H1 (cell line): ENCODE measurements at regions not wholly inside any gene's neighbourhood (a gene's known extent, or its start where the extent isn't known, plus 50 kb on each side); places are given as distances from the start of the nearest gene placed in this dataset.

Experiments
- CHD7 ChIP-seq: fragments of 300-600 bp; sonication (generic); IDR thresholded peaks from 2 replicates; pipeline ENCODE4 v1.7.1; 2012; ENCODE audit warnings: low read length, moderate library complexity, mild to moderate bottlenecking, inconsistent platforms; ENCODE audit not compliant: insufficient replicate concordance
- E2F6 ChIP-seq: IDR thresholded peaks from 2 replicates; pipeline ENCODE4 v1.6.1; 2012; ENCODE audit warnings: inconsistent platforms
- JUND ChIP-seq: IDR thresholded peaks from 2 replicates; pipeline ENCODE4 v1.6.1; 2011; ENCODE audit warnings: mild to moderate bottlenecking, improper control_type of control experiment, low read length
- MAFK ChIP-seq: IDR thresholded peaks from 2 replicates; pipeline ENCODE4 v1.6.1; 2012; ENCODE audit warnings: low read depth, mild to moderate bottlenecking, improper control_type of control experiment, low read length
- NRF1 ChIP-seq: IDR thresholded peaks from 2 replicates; pipeline ENCODE4 v1.6.1; 2011; ENCODE audit warnings: mild to moderate bottlenecking, low read depth, low read length, improper control_type of control experiment
- PHF8 ChIP-seq: fragments of 200-600 bp; sonication (generic); conservative IDR thresholded peaks from 2 replicates; pipeline ENCODE4 v1.7.1; 2012; ENCODE audit warnings: low read depth, mild to moderate bottlenecking, inconsistent platforms, low read length, moderate library complexity
- RFX5 ChIP-seq: IDR thresholded peaks from 2 replicates; pipeline ENCODE4 v1.6.1; 2011; ENCODE audit warnings: low read depth, low read length, improper control_type of control experiment, borderline replicate concordance
- SIN3A ChIP-seq, 2 experiments: IDR thresholded peaks in 1 of 2; conservative IDR thresholded peaks in 1 of 2; 2 replicates each; pipeline ENCODE4 v1.6.1; 2011 to 2012; ENCODE audit warnings: low read length in 2 of 2, improper control_type of control experiment in 1 of 2, low read depth in 1 of 2, mild to moderate bottlenecking in 1 of 2
- SP4 ChIP-seq: IDR thresholded peaks from 2 replicates; pipeline ENCODE4 v1.6.1; 2012; ENCODE audit warnings: low read length, inconsistent platforms
- TBP ChIP-seq: IDR thresholded peaks from 2 replicates; pipeline ENCODE4 v1.6.1; 2011; ENCODE audit warnings: low read depth, low read length, improper control_type of control experiment
- TEAD4 ChIP-seq: IDR thresholded peaks from 2 replicates; pipeline ENCODE4 v1.6.1; 2012; ENCODE audit warnings: low read depth, low read length, inconsistent platforms, mixed read lengths
- ZNF274 ChIP-seq: IDR thresholded peaks from 2 replicates; pipeline ENCODE4 v1.7.0; 2012; ENCODE audit warnings: low read length, borderline replicate concordance; ENCODE audit errors: extremely low read depth

- TF ChIP-seq E2F6 (no peak), PHF8 (no peak), NRF1 (no peak), SP4 (no peak), RFX5 (no peak), MAFK (0 out of 2 replicates have a peak, but pooled peaks have one; percentile 2), SIN3A (conservative IDR thresholded peaks at IDR 0.05 in 1 of 2, IDR thresholded peaks at IDR 0.05 in 1 of 2; ENCODE audit: low read depth in 1 of 2, low read length in 2 of 2) (no peak), JUND (no peak), ZNF274 (no peak), CHD7 (no peak), TEAD4 (peak; percentile 78), TBP (no peak)
Measured at GRCh38 chr2:126029316-126029715, 626.6 kb upstream of the GYPC start (continued).
